Lung microvascular endothelial cell (primary cell): ENCODE measurements at regions not wholly inside any gene's neighbourhood (a gene's known extent, or its start where the extent isn't known, plus 50 kb on each side); places are given as distances from the start of the nearest gene placed in this dataset.

ENCODE experiments used
- DNase-seq, 2 donors: peaks; one replicate each; pipeline versions ENCODE4 v3.0.0 to v3.0.0-alpha.2; 2010; ENCODE audit warnings: low read depth in 2 of 2

- DNase-seq = no peak
These were observed 69.0 kb upstream of the SPANXN1 start for GRCh38 chrX:145178268-145178667.

- peak in 1 of 2 donors; percentile 11 for DNase-seq
These were observed 56.4 kb upstream of the SPANXN1 start for GRCh38 chrX:145190801-145191389.
